ENCODE measurements at regions not wholly inside any gene's neighbourhood (a gene's known extent, or its start where the extent isn't known, plus 50 kb on each side); places are given as distances from the start of the nearest gene placed in this dataset.

- DNase-seq (ENCODE audit: low read depth), result no peak
Observed at GRCh38 chr7:25360451-25360850, 132.2 kb upstream of the NPVF start.

GRCh38 chr7:25361387-25361786 is 133.1 kb upstream of the NPVF start:
- no peak for DNase-seq (ENCODE audit: low read depth)

GRCh38 chr7:25361863-25362262 is 133.6 kb upstream of the NPVF start:
- no peak for DNase-seq (ENCODE audit: low read depth)

DNA sequence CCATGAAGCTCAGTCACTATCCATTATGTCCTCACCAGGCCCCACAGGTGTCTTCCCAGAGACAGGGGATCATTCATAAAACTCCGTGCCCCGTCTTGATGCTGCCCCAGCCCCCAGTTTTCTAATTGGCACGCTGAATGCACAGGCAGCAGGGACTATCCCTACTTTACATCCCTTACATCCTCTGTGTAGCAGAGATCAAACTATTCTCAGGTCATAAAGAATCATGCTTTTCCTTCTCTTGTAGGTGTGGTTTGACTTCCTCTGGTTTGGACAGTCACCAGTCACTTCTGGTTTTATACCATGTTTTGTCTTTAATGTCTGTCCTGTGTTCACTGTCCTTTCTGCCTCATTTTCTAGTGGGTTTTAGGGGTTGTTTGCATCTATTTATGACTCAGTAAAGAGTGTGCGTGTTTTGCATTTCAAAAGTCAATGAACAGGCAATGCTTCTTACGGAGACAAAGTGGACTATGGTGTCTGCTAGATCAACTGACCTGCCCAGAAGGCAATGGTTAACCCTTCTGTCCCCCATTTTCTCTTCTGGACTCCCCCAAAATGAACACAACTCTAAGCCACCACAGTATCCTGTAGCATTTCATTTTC is 140.4 kb upstream of the NPVF start:
- no peak for DNase-seq (ENCODE audit: low read depth)

GRCh38 chr7:25369786-25370185 is 141.5 kb upstream of the NPVF start:
- DNase-seq (ENCODE audit: low read depth), result no peak

DNA sequence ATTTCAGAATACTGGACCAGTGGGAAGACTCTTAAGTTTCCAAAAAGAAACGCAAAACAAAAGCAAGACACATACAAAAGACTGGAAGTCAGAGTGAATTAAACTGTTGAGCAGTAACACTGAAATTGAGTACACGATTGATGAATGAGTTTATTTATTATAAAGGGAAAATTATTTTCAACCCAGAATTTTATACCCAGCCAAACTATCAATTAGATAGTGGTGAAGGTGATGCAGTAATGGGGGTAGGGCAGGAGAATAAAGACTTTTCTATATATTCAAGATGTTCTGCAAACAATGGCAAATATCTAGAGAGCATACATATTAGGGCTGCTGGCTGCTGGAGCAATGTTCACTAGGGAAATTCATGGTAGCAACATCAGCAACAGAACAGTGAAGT is 143.7 kb upstream of the NPVF start:
- DNase-seq (ENCODE audit: low read depth), result no peak

GRCh38 chr7:25375805-25376600 is 147.7 kb upstream of the NPVF start:
- no peak for DNase-seq (ENCODE audit: low read depth)

GRCh38 chr7:25379351-25380300 is 151.3 kb upstream of the NPVF start:
- no peak for DNase-seq (ENCODE audit: low read depth)

- no peak for DNase-seq (ENCODE audit: low read depth)
Observed at GRCh38 chr7:25381818-25382589, 153.7 kb upstream of the NPVF start.

DNA sequence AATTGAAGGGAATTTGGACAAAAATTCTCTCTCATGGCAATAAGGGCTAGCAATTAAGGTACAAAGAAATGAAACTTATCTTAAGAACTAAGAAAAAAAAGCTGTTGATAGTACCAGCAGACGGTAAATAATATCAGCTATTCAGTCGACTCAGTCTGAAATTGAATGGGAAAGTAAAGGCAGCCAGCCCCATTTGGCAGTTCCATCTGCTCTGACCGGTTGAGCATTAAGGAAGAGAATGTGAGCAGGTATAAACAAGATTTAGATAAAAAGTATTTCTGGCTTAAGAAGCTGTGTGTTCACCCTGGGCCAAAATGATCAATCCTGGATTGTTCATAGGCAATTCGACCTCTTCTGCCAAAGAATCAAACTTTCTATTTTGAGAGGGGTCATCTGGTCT is 154.6 kb upstream of the NPVF start:
- DNase-seq (ENCODE audit: low read depth), result no peak

DNA sequence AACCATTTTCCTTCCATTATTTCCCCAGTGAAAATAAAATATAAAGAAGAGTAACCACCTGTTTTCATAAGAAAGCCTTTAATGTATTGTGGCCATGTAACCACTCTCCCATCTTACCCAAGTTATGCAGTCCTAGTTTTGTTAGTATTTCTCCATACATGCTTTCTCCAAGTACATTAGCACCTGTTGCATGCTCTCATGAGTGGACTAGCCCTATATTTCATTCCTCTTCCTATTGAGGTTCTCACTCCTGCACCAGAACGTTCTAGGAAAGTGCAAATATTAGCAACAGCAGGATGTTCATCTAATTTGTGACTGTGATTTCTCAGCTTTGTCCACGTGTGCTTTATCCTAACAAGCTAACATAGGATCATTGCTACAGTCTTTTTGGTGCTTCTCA is 155.1 kb upstream of the NPVF start:
- no peak for DNase-seq (ENCODE audit: low read depth)

DNA sequence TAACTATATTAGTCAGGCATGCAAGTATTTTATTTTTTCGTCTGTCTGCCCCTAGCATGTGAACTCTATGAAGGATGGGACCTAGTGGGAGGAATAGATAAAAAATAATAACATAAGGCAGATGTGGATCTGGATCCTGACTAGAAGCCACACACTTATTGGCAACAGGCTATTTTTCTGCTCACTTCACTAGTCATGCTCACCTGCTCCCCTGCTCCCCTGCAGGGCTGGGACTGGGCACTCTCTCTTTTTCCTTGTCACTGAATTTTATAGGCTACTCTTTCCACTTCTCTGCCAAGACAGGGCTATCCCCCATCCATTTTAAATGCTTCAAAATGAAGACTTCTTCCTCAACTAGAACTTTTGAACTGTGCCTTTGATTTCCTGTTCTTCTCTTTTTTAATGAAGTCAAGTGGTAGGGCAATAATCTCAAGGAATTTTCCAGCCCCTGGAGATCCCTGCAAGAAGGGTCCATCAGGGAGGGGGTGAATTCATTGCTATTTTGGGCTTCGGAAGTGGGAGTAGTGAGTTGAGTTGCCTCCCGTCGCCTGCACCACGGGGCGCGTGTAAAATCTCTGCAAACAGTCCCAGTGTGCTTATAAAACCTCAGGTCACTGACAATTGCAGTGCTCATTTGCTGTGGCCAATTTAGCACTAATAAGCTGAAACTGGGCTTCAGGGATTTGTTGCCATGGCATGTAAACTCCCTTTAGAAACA is 156.7 kb upstream of the NPVF start:
- DNase-seq (ENCODE audit: low read depth), result no peak

GRCh38 chr7:25385506-25386136 is 157.3 kb upstream of the NPVF start:
- DNase-seq (ENCODE audit: low read depth), result no peak

DNA sequence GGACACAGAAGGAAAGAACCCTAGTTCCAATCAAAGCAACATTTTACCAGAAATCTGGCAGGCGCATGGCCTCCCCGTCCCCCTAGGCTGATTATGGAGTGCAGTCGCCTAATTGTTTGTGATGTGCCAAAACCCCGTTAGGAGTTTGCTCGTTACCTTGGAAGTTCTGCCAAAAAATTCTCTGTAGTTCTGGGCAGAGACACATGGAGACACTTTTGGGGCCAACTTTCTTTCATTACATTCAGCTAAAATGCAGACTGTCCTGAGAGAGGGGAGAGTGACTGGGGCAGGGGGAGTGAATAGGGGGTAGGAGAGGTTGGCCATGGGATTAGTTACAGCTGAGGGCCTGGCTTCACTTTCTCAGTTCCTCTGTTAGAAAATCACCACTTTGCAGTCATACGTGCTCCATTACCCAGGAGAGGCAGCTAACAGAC is 158.0 kb upstream of the NPVF start:
- no peak for DNase-seq (ENCODE audit: low read depth)

GRCh38 chr7:25388681-25389080 is 160.4 kb upstream of the NPVF start:
- no peak for DNase-seq (ENCODE audit: low read depth)

GRCh38 chr7:25389489-25390106 is 161.3 kb upstream of the NPVF start:
- DNase-seq (ENCODE audit: low read depth), result peak; percentile 70

- peak; percentile 33 for DNase-seq (ENCODE audit: low read depth)
Observed at GRCh38 chr7:25391295-25391861, 163.1 kb upstream of the NPVF start.

- no peak for DNase-seq (ENCODE audit: low read depth)
Observed at GRCh38 chr7:25391961-25392587, 163.8 kb upstream of the NPVF start.
